Activated CD4-positive, alpha-beta T cell treated with anti-CD3 and anti-CD28 coated beads for 36 hours (primary cell): ENCODE measurements at regions not wholly inside any gene's neighbourhood (a gene's known extent, or its start where the extent isn't known, plus 50 kb on each side); places are given as distances from the start of the nearest gene placed in this dataset. TPM values are rescaled to one million over a fixed set of nuclear protein-coding genes. Genes with fewer than 3 reads are reported as not detected.

Experiments
- ATAC-seq: fragments of 200-7000 bp; cut with Tn5 transposase; one replicate; pipeline ENCODE4 v1.10.0; 2021; ENCODE audit warnings: mild to moderate bottlenecking, moderate library complexity
- CTCF ChIA-PET: fragments of 350-600 bp; sonication (Branson Sonifier 250); formaldehyde crosslinking; loops from one replicate; lab custom pipeline; 2021; ENCODE audit warnings: antibody characterized with exemption; lab: Charles Lee
- POLR2A ChIA-PET: fragments of 350-600 bp; sonication (Branson Sonifier 250); formaldehyde crosslinking; loops from one replicate; lab custom pipeline; 2021; ENCODE audit warnings: antibody characterized with exemption, inconsistent platforms; lab: Charles Lee
- DNase-seq: peaks from one replicate; pipeline ENCODE4 v3.0.0-alpha.2; 2020
- H3K27ac Mint-ChIP-seq: one replicate; pipeline ENCODE4 v1.8.0; 2021; ENCODE audit warnings: mixed read lengths
- H3K27me3 Mint-ChIP-seq: one replicate; pipeline ENCODE4 v1.8.0; 2021; ENCODE audit warnings: mixed read lengths
- H3K36me3 Mint-ChIP-seq: one replicate; pipeline ENCODE4 v1.8.0; 2021; ENCODE audit warnings: low read depth, mixed read lengths
- H3K4me1 Mint-ChIP-seq: one replicate; pipeline ENCODE4 v1.8.0; 2021; ENCODE audit warnings: mixed read lengths
- H3K4me3 Mint-ChIP-seq: one replicate; pipeline ENCODE4 v1.8.0; 2021; ENCODE audit warnings: mild to moderate bottlenecking, moderate library complexity, mixed read lengths
- H3K9me3 Mint-ChIP-seq: one replicate; pipeline ENCODE4 v1.8.0; 2021; ENCODE audit warnings: low read depth, mixed read lengths
- intact Hi-C, 2 experiments: fragments of 100-400 bp; cut with DNase I in 1 of 2; cut with micrococcal nuclease in 1 of 2; formaldehyde crosslinking; loops; one replicate each; pipeline versions ENCODE4 v1.14.2 to v1.15.1; 2022 to 2024; cut with DNase I, micrococcal nuclease
- microRNA-seq: library from miRNA; unstranded; fragments of <30 nt; microRNA quantifications from one replicate; pipeline ENCODE4 v1.2.0, GENCODE V29; 2021; ENCODE audit warnings: borderline replicate concordance

- Mint-ChIP-seq H3K27me3 (no peaks in the 10 kb centered on the region), H3K4me3 (no peak overlapping the region), H3K36me3 (no peaks in the 10 kb centered on the region), H3K9me3 (peaks cover 3% of the 10 kb centered on the region), H3K4me1 (no peaks in the 10 kb centered on the region), H3K27ac (no peak overlapping the region)
- ATAC-seq (no peak), DNase-seq (no peak)
- POLR2A ChIA-PET, result no interaction called here
- intact Hi-C loops, result no loop called here
- CTCF ChIA-PET, result interaction anchor here (1.3 kb wide), 2 partner anchors 15 to 18 kb away, joined by 3 to 4 read pairs; no protein-coding TSS in a partner anchor
These were observed 54.0 kb upstream of the IPO9 start for GRCh38 chr1:201774983-201775344.

GRCh38 chr1:201775380-201775779 is 53.6 kb upstream of the IPO9 start:
- no peak for ATAC-seq
- no peak overlapping the region for H3K4me3 Mint-ChIP-seq
- H3K36me3 Mint-ChIP-seq, result no peaks in the 10 kb centered on the region
- no peaks in the 10 kb centered on the region for H3K4me1 Mint-ChIP-seq
- H3K9me3 Mint-ChIP-seq, result peaks cover 3% of the 10 kb centered on the region
- H3K27me3 Mint-ChIP-seq, result no peaks in the 10 kb centered on the region
- CTCF ChIA-PET, result interaction anchor here (1.3 kb wide), 1 partner anchor 15 kb away, joined by 4 read pairs; no protein-coding TSS in a partner anchor
- no peak overlapping the region for H3K27ac Mint-ChIP-seq
- intact Hi-C loops, result no loop called here
- DNase-seq, result no peak
- POLR2A ChIA-PET, result no interaction called here

GRCh38 chr1:201778279-201779065 is 50.5 kb upstream of the IPO9 start:
- Mint-ChIP-seq H3K9me3 (no peaks in the 10 kb centered on the region), H3K36me3 (no peaks in the 10 kb centered on the region), H3K4me3 (no peak overlapping the region), H3K27me3 (no peaks in the 10 kb centered on the region), H3K27ac (no peak overlapping the region), H3K4me1 (no peaks in the 10 kb centered on the region)
- ChIA-PET POLR2A (interaction anchor here (0.6 kb wide), 1 partner anchor 1484 kb away, joined by 3 read pairs; no protein-coding TSS in a partner anchor), CTCF (interaction anchor here (0.7 to 1.3 kb wide), 3 partner anchors 69 to 230 kb away, joined by 3 to 4 read pairs (median 3); no protein-coding TSS in a partner anchor)
- no peak for ATAC-seq
- intact Hi-C loops, result no loop called here
- DNase-seq, result no peak

Small RNA genes lying in the stretch of these regions (microRNA-seq; reads per million reads assigned to microRNA genes)
- not detected for gene MIR5191
